Neuronal stem cell (in vitro differentiated cells): ENCODE measurements at regions not wholly inside any gene's neighbourhood (a gene's known extent, or its start where the extent isn't known, plus 50 kb on each side); places are given as distances from the start of the nearest gene placed in this dataset.

Experiments used
- DNase-seq: peaks from one replicate; pipeline ENCODE4 v3.0.0-alpha.2; 2013; ENCODE audit warnings: low spot score
- H2AFZ ChIP-seq: one replicate; pipeline ENCODE4 v1.6.1; 2013; ENCODE audit warnings: mild to moderate bottlenecking, low read length, inconsistent platforms
- H2AK5ac ChIP-seq: 2 replicates; pipeline ENCODE4 v1.6.1; 2013; ENCODE audit warnings: low read depth, mild to moderate bottlenecking, inconsistent platforms, low read length, moderate library complexity, mixed read lengths
- H2BK120ac ChIP-seq: 2 replicates; pipeline ENCODE4 v1.6.1; 2013; ENCODE audit warnings: low read depth, mild to moderate bottlenecking, inconsistent platforms, low read length, moderate library complexity, mixed read lengths
- H2BK12ac ChIP-seq: one replicate; pipeline ENCODE4 v1.6.1; 2013; ENCODE audit warnings: low read length, inconsistent platforms
- H2BK15ac ChIP-seq: 2 replicates; pipeline ENCODE4 v1.6.1; 2013; ENCODE audit warnings: mild to moderate bottlenecking, low read length, inconsistent platforms, mixed read lengths
- H2BK5ac ChIP-seq: one replicate; pipeline ENCODE4 v1.6.1; 2013; ENCODE audit warnings: inconsistent platforms, mild to moderate bottlenecking, low read length, moderate library complexity
- H3K14ac ChIP-seq: one replicate; pipeline ENCODE4 v1.6.1; 2013; ENCODE audit warnings: low read length, inconsistent platforms
- H3K18ac ChIP-seq: 2 replicates; pipeline ENCODE4 v1.6.1; 2013; ENCODE audit warnings: low read length, inconsistent platforms
- H3K23ac ChIP-seq: 2 replicates; pipeline ENCODE4 v1.6.1; 2013; ENCODE audit warnings: low read depth, mild to moderate bottlenecking, mixed read lengths, low read length, inconsistent platforms; ENCODE audit not compliant: poor library complexity
- H3K27ac ChIP-seq: replicated peaks from 3 replicates; pipeline ENCODE4 v1.5.1; 2013; ENCODE audit warnings: low read length, inconsistent platforms
- H3K27me3 ChIP-seq, 3 experiments: 2 replicates each; pipeline ENCODE4 v1.6.1; 2013; ENCODE audit warnings: low read length in 3 of 3, mild to moderate bottlenecking in 2 of 3, inconsistent platforms in 1 of 3, low read depth in 1 of 3, mixed read lengths in 1 of 3, moderate library complexity in 1 of 3; ENCODE audit not compliant: control insufficient read depth in 3 of 3, insufficient read depth in 3 of 3
- H3K36me3 ChIP-seq, 2 donors: replicated peaks in 1 of 2; 2 replicates each; pipeline ENCODE4 v1.6.1; 2013; ENCODE audit warnings: low read length in 2 of 2; ENCODE audit not compliant: control insufficient read depth in 2 of 2, insufficient read depth in 2 of 2
- H3K4ac ChIP-seq: 2 replicates; pipeline ENCODE4 v1.6.1; 2013; ENCODE audit warnings: inconsistent platforms, mild to moderate bottlenecking, low read length, moderate library complexity
- H3K4me1 ChIP-seq, 2 donors: 1 replicate in 1 of 2; 2 replicates in 1 of 2; pipeline ENCODE4 v1.6.1; 2013; ENCODE audit warnings: low read length in 2 of 2, low read depth in 1 of 2; ENCODE audit not compliant: control insufficient read depth in 2 of 2, insufficient read depth in 1 of 2
- H3K4me2 ChIP-seq: one replicate; pipeline ENCODE4 v1.6.1; 2013; ENCODE audit warnings: mild to moderate bottlenecking, low read length, inconsistent platforms; ENCODE audit not compliant: insufficient read depth, poor library complexity, severe bottlenecking
- H3K4me3 ChIP-seq, 2 donors: 2 replicates each; pipeline ENCODE4 v1.5.1; 2013; ENCODE audit warnings: low read length in 2 of 2, mild to moderate bottlenecking in 2 of 2, inconsistent platforms in 1 of 2, moderate library complexity in 1 of 2
- H3K79me1 ChIP-seq: one replicate; pipeline ENCODE4 v1.6.1; 2013; ENCODE audit warnings: low read depth, mild to moderate bottlenecking, inconsistent platforms, low read length, moderate library complexity
- H3K9ac ChIP-seq: one replicate; pipeline ENCODE4 v1.6.1; 2013; ENCODE audit warnings: mild to moderate bottlenecking, low read depth, low read length, inconsistent platforms; ENCODE audit not compliant: poor library complexity
- H3K9me3 ChIP-seq, 2 donors: replicated peaks in 1 of 2; 2 replicates each; pipeline versions ENCODE3 to v1.6.1; 2013; ENCODE audit warnings: low read length in 2 of 2, mild to moderate bottlenecking in 2 of 2, inconsistent platforms in 1 of 2, low read depth in 1 of 2, mixed read lengths in 1 of 2, moderate library complexity in 1 of 2; ENCODE audit not compliant: control insufficient read depth in 2 of 2, insufficient read depth in 1 of 2
- H4K8ac ChIP-seq: one replicate; pipeline ENCODE4 v1.6.1; 2013; ENCODE audit warnings: low read depth, mild to moderate bottlenecking, inconsistent platforms, low read length, moderate library complexity
- H4K91ac ChIP-seq: one replicate; pipeline ENCODE4 v1.6.1; 2013; ENCODE audit warnings: low read length, low read depth, mild to moderate bottlenecking, inconsistent platforms; ENCODE audit not compliant: poor library complexity
- WGBS, 2 donors: extraction: QIAGEN DNeasy Blood & Tissue Kit; methylation state at CpG; one replicate each; pipeline ENCODE4 v1.1.7; 2013; ENCODE audit warnings: missing lambda C conversion rate in 2 of 2, mixed read lengths in 1 of 2; ENCODE audit not compliant: insufficient read length in 2 of 2, insufficient replicate concordance in 1 of 2; ENCODE audit errors: extremely low coverage in 2 of 2; 5-methylcytosine and 5-hydroxymethylcytosine counted together

DNA sequence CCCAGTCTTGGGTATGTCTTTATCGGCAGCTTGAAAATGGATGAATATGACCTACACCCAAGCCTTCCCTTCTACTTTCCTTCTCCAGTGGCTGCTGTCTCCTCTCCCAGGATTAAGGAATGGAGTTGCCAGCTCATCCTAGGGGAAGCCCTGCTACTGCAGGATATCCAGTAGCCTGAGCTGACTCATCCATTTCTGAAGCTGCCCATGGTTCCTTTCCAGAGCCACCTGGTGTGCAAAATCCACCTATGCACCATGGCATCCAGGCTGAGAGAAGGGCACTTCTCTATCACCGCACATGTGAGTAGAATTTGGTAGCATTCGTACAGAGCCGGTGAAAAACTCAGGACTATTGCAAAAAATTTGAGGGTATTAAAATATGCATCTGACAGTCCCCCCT lies 290.8 kb downstream of the YTHDC2 start:
- H3K18ac ChIP-seq, result no peak overlapping the region
- H3K79me1 ChIP-seq, result no peaks in the 10 kb centered on the region
- H2BK120ac ChIP-seq, result no peak overlapping the region
- H3K36me3 ChIP-seq, result no peaks in the 10 kb centered on the region
- no peak overlapping the region for H3K9ac ChIP-seq
- no CpG with 5 or more reads among the region's 4 CpGs for WGBS, 2 donors
- no peak overlapping the region for H3K23ac ChIP-seq
- H3K9me3 ChIP-seq, result no peaks in the 10 kb centered on the region
- H2AFZ ChIP-seq, result no peak overlapping the region
- no peak overlapping the region for H3K27ac ChIP-seq
- H2BK12ac ChIP-seq, result no peak overlapping the region
- peaks cover 0 to 11% of the 10 kb centered on the region in 2 donors for H3K4me1 ChIP-seq
- H3K27me3 ChIP-seq, result no peaks in the 10 kb centered on the region
- no peak overlapping the region for H4K8ac ChIP-seq
- no peak overlapping the region for H3K4me3 ChIP-seq
- no peak overlapping the region for H2BK15ac ChIP-seq
- no peak overlapping the region for H3K14ac ChIP-seq
- no peak overlapping the region for H2AK5ac ChIP-seq
- no peak for DNase-seq
- no peak overlapping the region for H4K91ac ChIP-seq
- no peak overlapping the region for H3K4me2 ChIP-seq
- H3K4ac ChIP-seq, result no peak overlapping the region
- H2BK5ac ChIP-seq, result no peak overlapping the region

DNA sequence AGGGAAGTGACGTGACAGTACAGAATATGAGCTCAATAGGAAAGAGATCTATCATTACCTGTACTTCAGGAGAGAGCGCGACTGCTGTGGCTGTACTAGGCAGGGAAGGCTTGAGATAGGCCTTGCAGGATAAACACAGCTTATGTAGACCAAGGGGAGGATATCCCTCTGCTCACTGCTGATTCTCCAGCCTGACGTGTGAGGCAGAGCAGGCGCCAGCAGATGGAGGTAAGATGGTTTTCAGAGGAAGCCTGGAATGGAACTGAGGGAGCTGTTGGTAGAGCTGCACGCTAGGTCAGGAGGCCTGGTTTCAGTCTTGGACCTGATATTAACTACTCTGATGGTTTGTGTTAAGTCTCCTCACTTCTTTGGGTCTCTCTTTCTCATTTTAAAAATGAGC lies 291.4 kb downstream of the YTHDC2 start:
- Histone ChIP-seq H3K18ac (no peak overlapping the region), H3K79me1 (no peaks in the 10 kb centered on the region), H2BK120ac (no peak overlapping the region), H4K91ac (no peak overlapping the region), H3K9me3 (no peaks in the 10 kb centered on the region), H3K27me3 (no peaks in the 10 kb centered on the region), H4K8ac (no peak overlapping the region), H3K27ac (no peak overlapping the region), H2BK15ac (no peak overlapping the region), H3K23ac (no peak overlapping the region), H2AK5ac (no peak overlapping the region), H3K4ac (no peak overlapping the region), H2AFZ (no peak overlapping the region), H3K36me3 (no peaks in the 10 kb centered on the region), H2BK12ac (no peak overlapping the region), H3K9ac (no peak overlapping the region), H3K4me3 (no peak overlapping the region), H3K14ac (no peak overlapping the region), H3K4me1 (peaks cover 0 to 11% of the 10 kb centered on the region in 2 donors), H3K4me2 (no peak overlapping the region), H2BK5ac (no peak overlapping the region)
- DNase-seq, result no peak
- no CpG with 5 or more reads among the region's 6 CpGs for WGBS, 2 donors

DNA sequence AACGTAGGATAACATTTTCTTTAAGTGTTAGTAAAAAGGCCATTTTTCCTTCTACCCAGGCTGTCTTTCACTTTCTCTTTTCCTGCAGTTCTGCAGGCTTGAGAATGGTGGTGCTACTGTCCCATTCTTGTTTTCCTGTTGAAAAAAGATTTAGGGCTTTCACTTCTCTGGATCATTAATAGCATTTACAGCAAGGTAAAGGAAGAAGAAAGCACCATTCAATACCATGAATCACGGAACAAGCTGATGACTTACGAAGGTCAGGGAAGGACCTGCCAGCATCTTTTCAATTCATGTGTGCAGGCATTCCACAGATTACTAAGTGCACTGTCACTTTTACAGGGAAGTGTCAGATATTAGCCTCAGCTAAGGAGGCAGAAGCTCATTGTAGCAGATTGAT lies 292.8 kb downstream of the YTHDC2 start:
- H3K23ac ChIP-seq, result no peak overlapping the region
- peak overlapping the region; percentile 28 for H3K27ac ChIP-seq
- H2AFZ ChIP-seq, result no peak overlapping the region
- peak; percentile 23 for DNase-seq
- peaks cover 0 to 11% of the 10 kb centered on the region in 2 donors for H3K4me1 ChIP-seq
- H3K36me3 ChIP-seq, result no peaks in the 10 kb centered on the region
- no peak overlapping the region for H3K4ac ChIP-seq
- H2BK120ac ChIP-seq, result no peak overlapping the region
- no peak overlapping the region for H3K4me2 ChIP-seq
- no peaks in the 10 kb centered on the region for H3K79me1 ChIP-seq
- no CpG with 5 or more reads among the region's 3 CpGs for WGBS, 2 donors
- no peak overlapping the region for H4K8ac ChIP-seq
- H2AK5ac ChIP-seq, result no peak overlapping the region
- no peak overlapping the region for H2BK5ac ChIP-seq
- H4K91ac ChIP-seq, result no peak overlapping the region
- no peak overlapping the region for H3K4me3 ChIP-seq
- H2BK15ac ChIP-seq, result no peak overlapping the region
- H3K14ac ChIP-seq, result no peak overlapping the region
- no peaks in the 10 kb centered on the region for H3K9me3 ChIP-seq
- H3K9ac ChIP-seq, result no peak overlapping the region
- no peak overlapping the region for H3K18ac ChIP-seq
- H3K27me3 ChIP-seq, result no peaks in the 10 kb centered on the region
- no peak overlapping the region for H2BK12ac ChIP-seq

GRCh38 chr5:113806904-113807303 lies 293.4 kb downstream of the YTHDC2 start:
- no peaks in the 10 kb centered on the region for H3K27me3 ChIP-seq
- H3K14ac ChIP-seq, result no peak overlapping the region
- H3K9me3 ChIP-seq, result no peaks in the 10 kb centered on the region
- no peak overlapping the region for H2BK120ac ChIP-seq
- peaks cover 0 to 11% of the 10 kb centered on the region in 2 donors for H3K4me1 ChIP-seq
- H3K27ac ChIP-seq, result peak overlapping the region; percentile 28
- no peak overlapping the region for H3K9ac ChIP-seq
- H2AFZ ChIP-seq, result no peak overlapping the region
- no peak overlapping the region for H4K91ac ChIP-seq
- H3K4me2 ChIP-seq, result no peak overlapping the region
- no peak overlapping the region for H3K4me3 ChIP-seq
- H3K18ac ChIP-seq, result no peak overlapping the region
- no peak for DNase-seq
- H3K4ac ChIP-seq, result no peak overlapping the region
- no peak overlapping the region for H2BK12ac ChIP-seq
- no CpG with 5 or more reads among the region's 3 CpGs for WGBS, 2 donors
- H3K23ac ChIP-seq, result no peak overlapping the region
- no peak overlapping the region for H2BK5ac ChIP-seq
- H3K79me1 ChIP-seq, result no peaks in the 10 kb centered on the region
- H3K36me3 ChIP-seq, result no peaks in the 10 kb centered on the region
- no peak overlapping the region for H2AK5ac ChIP-seq
- no peak overlapping the region for H2BK15ac ChIP-seq
- H4K8ac ChIP-seq, result no peak overlapping the region
